ENCODE measurements at regions not wholly inside any gene's neighbourhood (a gene's known extent, or its start where the extent isn't known, plus 50 kb on each side); places are given as distances from the start of the nearest gene placed in this dataset.

DNA sequence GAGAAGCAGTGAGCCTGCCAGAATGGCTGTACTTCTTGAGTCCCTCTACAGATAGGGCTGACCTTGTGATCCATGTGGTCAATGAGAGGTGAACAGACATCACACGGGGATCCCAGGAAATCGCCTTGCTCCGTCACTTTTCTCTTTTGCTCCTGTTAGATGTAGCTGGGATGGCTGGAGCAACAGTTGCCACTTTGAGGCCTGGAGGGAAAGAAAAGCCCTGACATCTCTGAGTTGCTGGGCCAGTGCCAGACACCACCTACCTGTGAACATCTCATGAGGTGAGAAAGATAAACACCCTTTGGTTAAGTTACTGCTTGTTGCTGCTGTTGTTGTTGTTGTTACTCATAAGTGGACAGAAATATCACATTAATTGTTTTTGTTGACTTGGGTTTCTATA is 840.3 kb downstream of the TBC1D22A start:
- TF ChIP-seq, protein P1, sequence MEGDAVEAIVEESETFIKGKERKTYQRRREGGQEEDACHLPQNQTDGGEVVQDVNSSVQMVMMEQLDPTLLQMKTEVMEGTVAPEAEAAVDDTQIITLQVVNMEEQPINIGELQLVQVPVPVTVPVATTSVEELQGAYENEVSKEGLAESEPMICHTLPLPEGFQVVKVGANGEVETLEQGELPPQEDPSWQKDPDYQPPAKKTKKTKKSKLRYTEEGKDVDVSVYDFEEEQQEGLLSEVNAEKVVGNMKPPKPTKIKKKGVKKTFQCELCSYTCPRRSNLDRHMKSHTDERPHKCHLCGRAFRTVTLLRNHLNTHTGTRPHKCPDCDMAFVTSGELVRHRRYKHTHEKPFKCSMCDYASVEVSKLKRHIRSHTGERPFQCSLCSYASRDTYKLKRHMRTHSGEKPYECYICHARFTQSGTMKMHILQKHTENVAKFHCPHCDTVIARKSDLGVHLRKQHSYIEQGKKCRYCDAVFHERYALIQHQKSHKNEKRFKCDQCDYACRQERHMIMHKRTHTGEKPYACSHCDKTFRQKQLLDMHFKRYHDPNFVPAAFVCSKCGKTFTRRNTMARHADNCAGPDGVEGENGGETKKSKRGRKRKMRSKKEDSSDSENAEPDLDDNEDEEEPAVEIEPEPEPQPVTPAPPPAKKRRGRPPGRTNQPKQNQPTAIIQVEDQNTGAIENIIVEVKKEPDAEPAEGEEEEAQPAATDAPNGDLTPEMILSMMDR (IDR thresholded peaks at IDR 0.05; ENCODE audit: control insufficient read depth, extremely low read depth, insufficient read depth), result no peak
- DNase-seq (ENCODE audit: low read depth), result no peak
- no peak overlapping the region for H3K4me3 ChIP-seq (ENCODE audit: low read depth, low read length)

DNA sequence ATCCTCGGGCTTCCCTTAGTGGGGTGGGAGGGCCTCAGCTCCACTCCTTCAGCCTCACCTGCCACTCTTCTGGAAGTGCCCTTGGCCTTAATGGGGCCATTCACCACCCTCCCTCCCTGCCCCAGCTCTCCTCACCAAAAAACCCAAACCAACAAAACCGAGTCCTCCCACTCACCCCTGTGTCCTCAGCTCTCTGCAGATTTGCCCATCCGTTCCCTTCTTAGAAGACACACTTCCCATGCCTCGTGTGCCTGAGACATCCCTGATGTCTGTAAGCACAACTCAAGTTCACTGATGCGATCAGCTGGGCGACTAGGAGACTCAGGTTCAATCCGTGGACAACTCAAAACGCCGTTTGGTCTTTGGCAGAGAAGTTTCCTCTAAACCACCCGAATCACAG is 839.2 kb downstream of the TBC1D22A start:
- DNase-seq (ENCODE audit: low read depth), result no peak
- TF ChIP-seq, protein P1 (IDR thresholded peaks at IDR 0.05; ENCODE audit: control insufficient read depth, extremely low read depth, insufficient read depth), result no peak
- no peak overlapping the region for H3K4me3 ChIP-seq (ENCODE audit: low read depth, low read length)

DNA sequence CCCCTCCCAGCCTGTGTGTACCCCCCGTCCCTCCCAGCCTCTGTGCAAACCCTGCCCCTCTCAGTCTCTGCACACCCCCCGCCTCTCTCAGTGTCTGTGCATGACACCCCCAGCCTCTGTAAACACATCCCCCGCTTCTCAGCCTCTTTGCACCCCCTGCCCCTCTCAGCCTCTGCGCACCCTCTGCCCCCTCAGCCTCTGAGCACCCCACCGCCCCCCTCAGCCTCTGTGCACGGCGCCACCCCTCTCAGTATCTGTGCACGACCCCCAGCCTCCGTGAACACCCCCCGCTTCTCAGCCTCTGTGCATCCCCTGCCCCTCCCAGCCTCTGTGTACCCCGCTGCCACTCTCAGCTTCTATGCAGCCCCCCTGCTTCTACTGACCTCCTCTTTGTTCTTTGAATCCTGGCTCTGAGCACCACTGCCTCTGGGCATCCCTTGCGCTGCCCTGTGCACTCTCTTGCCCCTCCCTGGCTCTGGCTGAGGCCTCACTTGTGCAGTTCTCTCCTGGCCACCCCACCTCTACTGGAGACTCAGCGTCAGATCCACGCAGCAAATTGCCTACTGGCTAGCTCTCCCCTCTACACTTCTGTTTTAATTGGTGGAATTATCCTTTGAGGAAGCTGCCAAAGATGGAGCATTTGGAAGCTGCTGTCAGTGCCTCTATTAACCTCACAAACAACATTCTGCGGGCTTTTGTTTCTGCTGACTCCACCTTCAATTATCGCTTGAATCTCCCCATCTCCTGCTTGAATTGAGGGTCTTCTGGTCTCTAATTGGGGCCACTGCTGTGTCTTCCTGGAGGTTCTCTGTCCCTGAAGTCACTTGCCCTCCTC is 838.6 kb downstream of the TBC1D22A start:
- DNase-seq (ENCODE audit: low read depth), result no peak
- TF ChIP-seq, protein P1 (IDR thresholded peaks at IDR 0.05; ENCODE audit: control insufficient read depth, extremely low read depth, insufficient read depth), result no peak

DNA sequence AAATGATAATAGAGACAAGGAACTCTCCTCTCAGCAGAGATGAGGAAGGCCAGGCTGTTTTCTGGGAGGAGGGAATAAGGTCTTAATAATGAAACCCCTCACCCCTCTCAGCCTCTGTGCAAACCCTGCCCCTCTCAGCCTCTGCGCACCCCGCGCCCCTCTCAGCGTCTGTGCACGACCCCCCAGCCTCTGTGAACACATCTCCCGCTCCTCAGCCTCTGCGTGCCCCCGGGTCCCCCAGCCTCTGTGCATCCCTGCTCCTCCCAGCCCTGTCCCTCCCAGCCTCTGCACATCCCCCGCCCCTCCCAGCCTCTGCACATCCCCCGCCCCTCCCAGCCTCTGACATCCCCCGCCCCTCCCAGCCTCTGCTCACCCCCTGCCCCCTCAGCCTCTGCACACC is 837.8 kb downstream of the TBC1D22A start:
- DNase-seq (ENCODE audit: low read depth), result no peak
- TF ChIP-seq, protein P1 (IDR thresholded peaks at IDR 0.05; ENCODE audit: control insufficient read depth, extremely low read depth, insufficient read depth), result no peak

More for the DNA sequence above, 838.6 kb downstream of the TBC1D22A start:
- no peak overlapping the region for H3K4me3 ChIP-seq (ENCODE audit: low read depth, low read length)

DNA sequence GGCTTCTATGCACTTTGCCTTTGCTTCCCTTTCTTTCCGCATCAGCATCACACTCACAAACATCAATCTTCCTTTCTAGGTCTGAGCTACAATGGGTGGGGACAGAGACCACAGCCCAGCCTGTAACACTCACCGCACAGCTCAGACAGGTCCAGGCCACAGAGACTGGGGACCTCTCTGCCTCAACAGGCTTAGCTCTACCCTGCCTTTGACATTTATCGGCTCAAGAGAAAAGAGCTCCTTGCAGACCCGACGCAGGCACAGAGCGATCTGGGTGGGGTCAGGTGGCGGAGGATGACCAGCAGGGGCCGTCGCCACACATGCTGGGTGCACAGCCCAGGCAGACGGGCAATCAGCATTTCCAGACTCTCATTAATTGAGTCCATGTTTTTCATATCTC is 837.3 kb downstream of the TBC1D22A start:
- DNase-seq (ENCODE audit: low read depth), result no peak
- H3K4me3 ChIP-seq (ENCODE audit: low read depth, low read length), result no peak overlapping the region
- TF ChIP-seq, protein P1 (IDR thresholded peaks at IDR 0.05; ENCODE audit: control insufficient read depth, extremely low read depth, insufficient read depth), result no peak

More for the DNA sequence above, 837.8 kb downstream of the TBC1D22A start:
- no peak overlapping the region for H3K4me3 ChIP-seq (ENCODE audit: low read depth, low read length)

DNA sequence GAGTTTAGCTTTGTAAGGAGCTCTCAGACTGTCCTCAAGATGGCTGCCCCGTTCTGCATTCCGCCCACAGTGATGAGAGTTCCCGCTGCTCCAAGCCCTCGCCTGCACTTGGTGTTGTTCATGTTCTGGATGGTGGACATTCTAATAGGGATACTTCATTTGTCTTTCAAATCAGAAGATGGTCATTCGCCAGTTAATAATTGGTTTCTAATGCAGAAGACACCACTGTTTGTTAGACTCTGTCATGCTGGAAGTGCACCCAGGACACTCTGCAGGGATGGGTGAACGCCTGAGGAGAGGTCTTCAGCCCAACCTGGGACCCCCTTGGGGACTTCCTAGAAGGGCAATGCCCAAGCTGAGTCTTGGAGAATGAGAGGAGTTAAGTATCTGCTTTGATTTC is 836.4 kb downstream of the TBC1D22A start:
- no peak for DNase-seq (ENCODE audit: low read depth)
- no peak overlapping the region for H3K4me3 ChIP-seq (ENCODE audit: low read depth, low read length)
- TF ChIP-seq, protein P1 (IDR thresholded peaks at IDR 0.05; ENCODE audit: control insufficient read depth, extremely low read depth, insufficient read depth), result no peak

DNA sequence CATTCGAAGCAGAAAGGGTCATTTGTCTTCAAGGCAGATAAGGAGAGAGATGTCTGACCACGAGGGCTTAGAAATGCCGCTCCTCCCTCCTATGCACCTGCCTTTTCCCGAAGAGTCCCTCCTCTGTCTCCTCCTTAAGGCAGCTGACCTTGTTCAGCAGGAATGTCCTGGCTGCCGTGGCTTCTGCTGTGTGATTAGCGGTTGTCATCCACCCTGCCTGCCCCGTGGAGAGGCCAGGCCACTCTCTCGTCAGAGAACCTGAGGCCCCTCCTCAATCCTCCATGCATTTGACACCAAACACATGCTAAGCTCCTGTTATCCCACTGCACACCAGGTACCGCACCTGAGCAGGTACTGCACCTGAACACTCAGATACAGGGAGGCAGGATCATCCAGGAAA is 834.6 kb downstream of the TBC1D22A start:
- DNase-seq (ENCODE audit: low read depth), result no peak
- TF ChIP-seq, protein P1 (IDR thresholded peaks at IDR 0.05; ENCODE audit: control insufficient read depth, extremely low read depth, insufficient read depth), result no peak
- no peak overlapping the region for H3K4me3 ChIP-seq (ENCODE audit: low read depth, low read length)
